ENCODE measurements at regions not wholly inside any gene's neighbourhood (a gene's known extent, or its start where the extent isn't known, plus 50 kb on each side); places are given as distances from the start of the nearest gene placed in this dataset.

GRCh38 chrX:40852586-40852985, 117.2 kb upstream of the MED14 start:
- no peak overlapping the region for H3K4me2 ChIP-seq (replicated peaks; ENCODE audit: extremely low read depth, low read length, poor library complexity, severe bottlenecking)
- peaks cover 0 to 8% (median 0%) of the 10 kb centered on the region in 3 donors for H3K27me3 Mint-ChIP-seq (ENCODE audit: low read depth in 3 of 3)

DNA sequence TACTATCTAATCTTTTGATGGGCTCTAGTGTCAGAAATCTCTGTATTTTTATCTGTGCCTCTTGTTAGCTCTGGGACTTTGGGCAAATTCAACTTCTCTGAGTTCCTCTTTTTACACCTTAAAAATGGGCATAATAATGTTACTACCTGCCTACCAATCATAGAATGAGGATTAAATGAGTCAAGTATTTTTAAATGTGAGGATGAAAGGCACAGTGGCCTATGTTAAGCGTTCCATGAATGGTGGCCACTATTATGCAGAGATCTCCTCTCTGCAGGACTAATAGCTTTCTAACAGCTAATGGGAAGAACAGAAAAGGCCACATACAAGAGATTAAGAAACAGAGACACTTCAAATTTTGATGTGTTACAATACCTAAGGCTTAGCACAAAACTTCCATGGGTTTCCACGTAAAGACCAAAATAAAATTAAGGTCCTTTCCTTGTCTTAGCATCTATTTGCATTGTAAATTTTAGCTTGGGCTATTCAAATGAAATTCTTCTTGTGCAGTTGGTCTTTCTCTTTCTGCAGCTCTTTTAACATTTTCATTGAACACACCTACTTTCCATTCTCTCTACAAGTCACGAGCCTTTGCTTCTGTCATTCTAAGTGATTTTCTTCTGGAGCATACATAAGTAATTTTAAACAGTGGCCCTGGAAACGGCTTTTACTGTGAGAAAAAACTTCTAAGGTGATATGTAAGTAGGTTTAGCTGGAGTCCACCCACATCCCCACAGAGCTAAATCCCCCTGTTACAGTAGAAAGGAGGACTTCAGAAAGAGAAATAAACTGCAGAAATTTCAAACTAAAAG, 117.9 kb upstream of the MED14 start:
- no peak overlapping the region for H3K27ac Mint-ChIP-seq
- TF ChIP-seq, protein P1, sequence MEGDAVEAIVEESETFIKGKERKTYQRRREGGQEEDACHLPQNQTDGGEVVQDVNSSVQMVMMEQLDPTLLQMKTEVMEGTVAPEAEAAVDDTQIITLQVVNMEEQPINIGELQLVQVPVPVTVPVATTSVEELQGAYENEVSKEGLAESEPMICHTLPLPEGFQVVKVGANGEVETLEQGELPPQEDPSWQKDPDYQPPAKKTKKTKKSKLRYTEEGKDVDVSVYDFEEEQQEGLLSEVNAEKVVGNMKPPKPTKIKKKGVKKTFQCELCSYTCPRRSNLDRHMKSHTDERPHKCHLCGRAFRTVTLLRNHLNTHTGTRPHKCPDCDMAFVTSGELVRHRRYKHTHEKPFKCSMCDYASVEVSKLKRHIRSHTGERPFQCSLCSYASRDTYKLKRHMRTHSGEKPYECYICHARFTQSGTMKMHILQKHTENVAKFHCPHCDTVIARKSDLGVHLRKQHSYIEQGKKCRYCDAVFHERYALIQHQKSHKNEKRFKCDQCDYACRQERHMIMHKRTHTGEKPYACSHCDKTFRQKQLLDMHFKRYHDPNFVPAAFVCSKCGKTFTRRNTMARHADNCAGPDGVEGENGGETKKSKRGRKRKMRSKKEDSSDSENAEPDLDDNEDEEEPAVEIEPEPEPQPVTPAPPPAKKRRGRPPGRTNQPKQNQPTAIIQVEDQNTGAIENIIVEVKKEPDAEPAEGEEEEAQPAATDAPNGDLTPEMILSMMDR (IDR thresholded peaks at IDR 0.05) = no peak
- no peak overlapping the region for H3K4me3 Mint-ChIP-seq
- peaks cover 0 to 23% (median 12%) of the 10 kb centered on the region in 7 donors for H3K9me3 Mint-ChIP-seq
- Histone ChIP-seq H3K79me2 (ENCODE audit: insufficient read depth, low read length) (no peaks in the 10 kb centered on the region), H3K36me3 (replicated peaks in 1 of 2; ENCODE audit: control insufficient read depth in 1 of 2, insufficient read depth in 2 of 2, low read length in 2 of 2) (no peaks in the 10 kb centered on the region), H3K27ac (ENCODE audit: low read depth in 1 of 2, low read length in 2 of 2) (no peak overlapping the region), H3K4me1 (ENCODE audit: control insufficient read depth in 1 of 2, insufficient read depth in 2 of 2, low read length in 2 of 2) (no peaks in the 10 kb centered on the region), H3K9ac (ENCODE audit: insufficient read depth, low read length, poor library complexity, severe bottlenecking) (no peak overlapping the region), H2AFZ (ENCODE audit: insufficient read depth, low read depth, low read length, poor library complexity, severe bottlenecking) (no peak overlapping the region), H3K4me3 (replicated peaks in 1 of 3; ENCODE audit: low read depth in 2 of 3, low read length in 3 of 3) (no peak overlapping the region), H3K9me3 (replicated peaks in 1 of 2; ENCODE audit: control insufficient read depth in 1 of 2, insufficient read depth in 1 of 2, low read length in 2 of 2) (peaks cover 6 to 11% of the 10 kb centered on the region in 2 donors), H4K20me1 (ENCODE audit: insufficient read depth, low read length) (no peaks in the 10 kb centered on the region), H3K4me2 (replicated peaks; ENCODE audit: extremely low read depth, low read length, poor library complexity, severe bottlenecking) (no peak overlapping the region), H3K27me3 (ENCODE audit: control insufficient read depth in 2 of 2, insufficient read depth in 2 of 2, low read length in 2 of 2) (peaks cover 0 to 6% of the 10 kb centered on the region in 2 donors)
- DNase-seq = no peak
- peaks cover 14% of the 10 kb centered on the region for H3K4me1 Mint-ChIP-seq
- intact Hi-C loops (cut with micrococcal nuclease) = no loop called here
- no peaks in the 10 kb centered on the region for H3K36me3 Mint-ChIP-seq
- no CpG with 5 or more reads among the region's 4 CpGs for WGBS (ENCODE audit: insufficient coverage)
- peaks cover 0 to 8% (median 0%) of the 10 kb centered on the region in 3 donors for H3K27me3 Mint-ChIP-seq (ENCODE audit: low read depth in 3 of 3)

More at GRCh38 chrX:40852586-40852985, 117.2 kb upstream of the MED14 start:
- H3K36me3 ChIP-seq (replicated peaks in 1 of 2; ENCODE audit: control insufficient read depth in 1 of 2, insufficient read depth in 2 of 2, low read length in 2 of 2) = no peaks in the 10 kb centered on the region
- peaks cover 0 to 6% of the 10 kb centered on the region in 2 donors for H3K27me3 ChIP-seq (ENCODE audit: control insufficient read depth in 2 of 2, insufficient read depth in 2 of 2, low read length in 2 of 2)
- no peak for DNase-seq
- TF ChIP-seq, protein P1 (IDR thresholded peaks at IDR 0.05) = no peak
- Mint-ChIP-seq H3K36me3 (no peaks in the 10 kb centered on the region), H3K4me1 (peaks cover 14% of the 10 kb centered on the region), H3K4me3 (no peak overlapping the region), H3K9me3 (peaks cover 0 to 23% (median 12%) of the 10 kb centered on the region in 7 donors), H3K27ac (no peak overlapping the region)
- no peaks in the 10 kb centered on the region for H3K4me1 ChIP-seq (ENCODE audit: control insufficient read depth in 1 of 2, insufficient read depth in 2 of 2, low read length in 2 of 2)
- no peak overlapping the region for H2AFZ ChIP-seq (ENCODE audit: insufficient read depth, low read depth, low read length, poor library complexity, severe bottlenecking)
- no peaks in the 10 kb centered on the region for H4K20me1 ChIP-seq (ENCODE audit: insufficient read depth, low read length)
- intact Hi-C loops (cut with micrococcal nuclease) = no loop called here
- peaks cover 6 to 11% of the 10 kb centered on the region in 2 donors for H3K9me3 ChIP-seq (replicated peaks in 1 of 2; ENCODE audit: control insufficient read depth in 1 of 2, insufficient read depth in 1 of 2, low read length in 2 of 2)
- H3K9ac ChIP-seq (ENCODE audit: insufficient read depth, low read length, poor library complexity, severe bottlenecking) = no peak overlapping the region
- H3K27ac ChIP-seq (ENCODE audit: low read depth in 1 of 2, low read length in 2 of 2) = no peak overlapping the region
- H3K4me3 ChIP-seq (replicated peaks in 1 of 3; ENCODE audit: low read depth in 2 of 3, low read length in 3 of 3) = no peak overlapping the region
- H3K79me2 ChIP-seq (ENCODE audit: insufficient read depth, low read length) = no peaks in the 10 kb centered on the region
